ENCODE measurements at regions not wholly inside any gene's neighbourhood (a gene's known extent, or its start where the extent isn't known, plus 50 kb on each side); places are given as distances from the start of the nearest gene placed in this dataset.

GRCh38 chr21:43271452-43272020 lies 102.7 kb downstream of the CRYAA start:
- no peak for DNase-seq (ENCODE audit: low read depth in 4 of 6, low spot score in 6 of 6)
- no peak overlapping the region for H3K4me3 ChIP-seq (ENCODE audit: low read depth, low read length)
- H3K27ac ChIP-seq (ENCODE audit: low read depth, low read length) = peak overlapping the region; percentile 11
- peaks cover 86% of the 10 kb centered on the region for H3K4me1 ChIP-seq (ENCODE audit: control insufficient read depth, insufficient read depth, low read length)
- H3K36me3 ChIP-seq (ENCODE audit: control insufficient read depth, insufficient read depth, low read length) = no peaks in the 10 kb centered on the region
- WGBS (ENCODE audit: insufficient coverage) = 84% methylated on average over 14 of the region's 19 CpGs
- no peaks in the 10 kb centered on the region for H3K9me3 ChIP-seq (ENCODE audit: control insufficient read depth, insufficient read depth, low read length)
- H3K27me3 ChIP-seq (ENCODE audit: control insufficient read depth, insufficient read depth, low read length) = peaks cover 2% of the 10 kb centered on the region

GRCh38 chr21:43270800-43271301 lies 102.0 kb downstream of the CRYAA start:
- no peaks in the 10 kb centered on the region for H3K36me3 ChIP-seq (ENCODE audit: control insufficient read depth, insufficient read depth, low read length)
- H3K4me1 ChIP-seq (ENCODE audit: control insufficient read depth, insufficient read depth, low read length) = peaks cover 82% of the 10 kb centered on the region
- 17% methylated on average over 18 of the region's 20 CpGs for WGBS (ENCODE audit: insufficient coverage)
- no peak overlapping the region for H3K4me3 ChIP-seq (ENCODE audit: low read depth, low read length)
- peak overlapping the region; percentile 11 for H3K27ac ChIP-seq (ENCODE audit: low read depth, low read length)
- peaks cover 2% of the 10 kb centered on the region for H3K27me3 ChIP-seq (ENCODE audit: control insufficient read depth, insufficient read depth, low read length)
- H3K9me3 ChIP-seq (ENCODE audit: control insufficient read depth, insufficient read depth, low read length) = no peaks in the 10 kb centered on the region
- DNase-seq (ENCODE audit: low read depth in 4 of 6, low spot score in 6 of 6) = peak in 4 of 6 donors; percentile 56 to 95 (median 76)

- no peaks in the 10 kb centered on the region for H3K36me3 ChIP-seq (ENCODE audit: control insufficient read depth, insufficient read depth, low read length)
- peak in 2 of 6 donors; percentile 75 to 90 for DNase-seq (ENCODE audit: low read depth in 4 of 6, low spot score in 6 of 6)
These were observed 101.3 kb downstream of the CRYAA start for GRCh38 chr21:43269957-43270705.

GRCh38 chr21:43269440-43269839 lies 100.6 kb downstream of the CRYAA start:
- Histone ChIP-seq H3K9me3 (ENCODE audit: control insufficient read depth, insufficient read depth, low read length) (no peaks in the 10 kb centered on the region), H3K36me3 (ENCODE audit: control insufficient read depth, insufficient read depth, low read length) (no peaks in the 10 kb centered on the region), H3K4me3 (ENCODE audit: low read depth, low read length) (no peak overlapping the region), H3K27ac (ENCODE audit: low read depth, low read length) (no peak overlapping the region), H3K27me3 (ENCODE audit: control insufficient read depth, insufficient read depth, low read length) (peaks cover 2% of the 10 kb centered on the region), H3K4me1 (ENCODE audit: control insufficient read depth, insufficient read depth, low read length) (peaks cover 68% of the 10 kb centered on the region)
- DNase-seq (ENCODE audit: low read depth in 4 of 6, low spot score in 6 of 6) = peak in 1 of 6 donors; percentile 51
- WGBS (ENCODE audit: insufficient coverage) = 57% methylated on average over 8 of the region's 10 CpGs

More at GRCh38 chr21:43269957-43270705, 101.3 kb downstream of the CRYAA start:
- H3K4me1 ChIP-seq (ENCODE audit: control insufficient read depth, insufficient read depth, low read length) = peaks cover 75% of the 10 kb centered on the region
- WGBS (ENCODE audit: insufficient coverage) = 51% methylated on average over 15 of the region's 20 CpGs
- no peaks in the 10 kb centered on the region for H3K9me3 ChIP-seq (ENCODE audit: control insufficient read depth, insufficient read depth, low read length)
- H3K27ac ChIP-seq (ENCODE audit: low read depth, low read length) = peak overlapping the region; percentile 11
- H3K4me3 ChIP-seq (ENCODE audit: low read depth, low read length) = no peak overlapping the region
- H3K27me3 ChIP-seq (ENCODE audit: control insufficient read depth, insufficient read depth, low read length) = peaks cover 2% of the 10 kb centered on the region

- Histone ChIP-seq H3K9me3 (ENCODE audit: control insufficient read depth, insufficient read depth, low read length) (no peaks in the 10 kb centered on the region), H3K27me3 (ENCODE audit: control insufficient read depth, insufficient read depth, low read length) (peaks cover 2% of the 10 kb centered on the region), H3K4me1 (ENCODE audit: control insufficient read depth, insufficient read depth, low read length) (peaks cover 62% of the 10 kb centered on the region), H3K4me3 (ENCODE audit: low read depth, low read length) (no peak overlapping the region), H3K36me3 (ENCODE audit: control insufficient read depth, insufficient read depth, low read length) (no peaks in the 10 kb centered on the region), H3K27ac (ENCODE audit: low read depth, low read length) (no peak overlapping the region)
- WGBS (ENCODE audit: insufficient coverage) = 75% methylated on average over 10 of the region's 12 CpGs
- no peak for DNase-seq (ENCODE audit: low read depth in 4 of 6, low spot score in 6 of 6)
These were observed 100.0 kb downstream of the CRYAA start for GRCh38 chr21:43268804-43269186.

- no peaks in the 10 kb centered on the region for H3K9me3 ChIP-seq (ENCODE audit: control insufficient read depth, insufficient read depth, low read length)
- no peak overlapping the region for H3K4me3 ChIP-seq (ENCODE audit: low read depth, low read length)
- H3K27me3 ChIP-seq (ENCODE audit: control insufficient read depth, insufficient read depth, low read length) = peaks cover 2% of the 10 kb centered on the region
- DNase-seq (ENCODE audit: low read depth in 4 of 6, low spot score in 6 of 6) = peak in 2 of 6 donors; percentile 77 to 78
- H3K36me3 ChIP-seq (ENCODE audit: control insufficient read depth, insufficient read depth, low read length) = no peaks in the 10 kb centered on the region
- WGBS (ENCODE audit: insufficient coverage) = 71% methylated on average over 4 of the region's 9 CpGs
- H3K27ac ChIP-seq (ENCODE audit: low read depth, low read length) = no peak overlapping the region
- H3K4me1 ChIP-seq (ENCODE audit: control insufficient read depth, insufficient read depth, low read length) = peaks cover 56% of the 10 kb centered on the region
These were observed 99.4 kb downstream of the CRYAA start for GRCh38 chr21:43268086-43268803.

GRCh38 chr21:43267391-43268085 lies 98.7 kb downstream of the CRYAA start:
- 46% methylated on average over 12 of the region's 15 CpGs for WGBS (ENCODE audit: insufficient coverage)
- no peaks in the 10 kb centered on the region for H3K9me3 ChIP-seq (ENCODE audit: control insufficient read depth, insufficient read depth, low read length)
- H3K36me3 ChIP-seq (ENCODE audit: control insufficient read depth, insufficient read depth, low read length) = peaks cover 2% of the 10 kb centered on the region
- no peak for DNase-seq (ENCODE audit: low read depth in 4 of 6, low spot score in 6 of 6)
- H3K27me3 ChIP-seq (ENCODE audit: control insufficient read depth, insufficient read depth, low read length) = peaks cover 2% of the 10 kb centered on the region
- H3K27ac ChIP-seq (ENCODE audit: low read depth, low read length) = no peak overlapping the region
- H3K4me3 ChIP-seq (ENCODE audit: low read depth, low read length) = no peak overlapping the region
- H3K4me1 ChIP-seq (ENCODE audit: control insufficient read depth, insufficient read depth, low read length) = peaks cover 52% of the 10 kb centered on the region

- Histone ChIP-seq H3K4me1 (ENCODE audit: control insufficient read depth, insufficient read depth, low read length) (peaks cover 46% of the 10 kb centered on the region), H3K36me3 (ENCODE audit: control insufficient read depth, insufficient read depth, low read length) (peaks cover 3% of the 10 kb centered on the region), H3K4me3 (ENCODE audit: low read depth, low read length) (no peak overlapping the region), H3K27ac (ENCODE audit: low read depth, low read length) (no peak overlapping the region), H3K9me3 (ENCODE audit: control insufficient read depth, insufficient read depth, low read length) (no peaks in the 10 kb centered on the region), H3K27me3 (ENCODE audit: control insufficient read depth, insufficient read depth, low read length) (no peaks in the 10 kb centered on the region)
- DNase-seq (ENCODE audit: low read depth in 4 of 6, low spot score in 6 of 6) = no peak
- no CpG with 5 or more reads among the region's 3 CpGs for WGBS (ENCODE audit: insufficient coverage)
These were observed 97.7 kb downstream of the CRYAA start for GRCh38 chr21:43266534-43266933.

- H3K27ac ChIP-seq (ENCODE audit: low read depth, low read length) = no peak overlapping the region
- H3K4me3 ChIP-seq (ENCODE audit: low read depth, low read length) = no peak overlapping the region
- H3K4me1 ChIP-seq (ENCODE audit: control insufficient read depth, insufficient read depth, low read length) = peaks cover 5% of the 10 kb centered on the region
- no CpG with 5 or more reads among the region's 1 CpG for WGBS (ENCODE audit: insufficient coverage)
- peaks cover 3% of the 10 kb centered on the region for H3K36me3 ChIP-seq (ENCODE audit: control insufficient read depth, insufficient read depth, low read length)
- H3K27me3 ChIP-seq (ENCODE audit: control insufficient read depth, insufficient read depth, low read length) = no peaks in the 10 kb centered on the region
- H3K9me3 ChIP-seq (ENCODE audit: control insufficient read depth, insufficient read depth, low read length) = no peaks in the 10 kb centered on the region
- DNase-seq (ENCODE audit: low read depth in 4 of 6, low spot score in 6 of 6) = no peak
These were observed 93.6 kb downstream of the CRYAA start for GRCh38 chr21:43262427-43262826.

Measured in spinal cord (tissue), 9 donors.